GM23338 (cell line): ENCODE measurements at regions not wholly inside any gene's neighbourhood (a gene's known extent, or its start where the extent isn't known, plus 50 kb on each side); places are given as distances from the start of the nearest gene placed in this dataset.

ENCODE experiments used
- ATAC-seq: fragments of 200-7000 bp; cut with Tn5 transposase; 3 replicates; pipeline ENCODE4 v1.9.1; 2020
- DNase-seq: peaks from one replicate; pipeline ENCODE4 v3.0.0-alpha.2; 2015; ENCODE audit warnings: low spot score
- H2AFZ ChIP-seq: fragments of 200-600 bp; sonication (generic); 2 replicates; pipeline ENCODE4 v1.8.0; 2016; ENCODE audit warnings: antibody characterized with exemption, mild to moderate bottlenecking, moderate library complexity
- H3F3A ChIP-seq: fragments of 200-600 bp; sonication (generic); replicated peaks from 2 replicates; pipeline ENCODE4 v1.8.0; 2017; ENCODE audit warnings: antibody characterized with exemption, mixed run types, low read depth
- H3K27ac ChIP-seq: fragments of 200-600 bp; sonication (generic); 2 replicates; pipeline ENCODE4 v1.6.1; 2016; ENCODE audit warnings: low read depth
- H3K27me3 ChIP-seq: fragments of 200-600 bp; sonication (generic); 2 replicates; pipeline ENCODE4 v1.8.0; 2016; ENCODE audit warnings: mild to moderate bottlenecking, mixed run types, moderate library complexity; ENCODE audit not compliant: insufficient read depth
- H3K36me3 ChIP-seq: fragments of 200-600 bp; sonication (generic); 2 replicates; pipeline ENCODE4 v1.8.0; 2016; ENCODE audit warnings: mild to moderate bottlenecking; ENCODE audit not compliant: insufficient read depth
- H3K4me1 ChIP-seq: fragments of 200-600 bp; sonication (generic); 2 replicates; pipeline ENCODE4 v1.8.0; 2016; ENCODE audit warnings: mild to moderate bottlenecking, moderate library complexity; ENCODE audit not compliant: insufficient read depth
- H3K4me2 ChIP-seq: fragments of 200-600 bp; sonication (generic); 2 replicates; pipeline ENCODE4 v1.7.1; 2017; ENCODE audit warnings: mixed run types
- H3K4me3 ChIP-seq: fragments of 200-600 bp; sonication (generic); 2 replicates; pipeline ENCODE4 v1.6.1; 2016; ENCODE audit warnings: mixed run types
- H3K79me2 ChIP-seq: fragments of 200-600 bp; sonication (generic); replicated peaks from 2 replicates; pipeline ENCODE4 v1.8.0; 2017; ENCODE audit warnings: mild to moderate bottlenecking; ENCODE audit not compliant: insufficient read depth
- H3K9me2 ChIP-seq: fragments of 200-600 bp; sonication (generic); 2 replicates; pipeline ENCODE4 v1.8.0; 2017; ENCODE audit not compliant: insufficient read depth
- H4K20me1 ChIP-seq: fragments of 200-600 bp; sonication (generic); replicated peaks from 2 replicates; pipeline ENCODE4 v1.8.0; 2017; ENCODE audit warnings: mild to moderate bottlenecking; ENCODE audit not compliant: insufficient read depth
- H3K27ac Mint-ChIP-seq: 2 replicates; pipeline ENCODE4 v1.8.0; 2020; ENCODE audit warnings: inconsistent platforms, mild to moderate bottlenecking, moderate library complexity, mixed read lengths
- H3K27me3 Mint-ChIP-seq: 3 replicates; pipeline ENCODE4 v1.8.0; 2022; ENCODE audit warnings: low read depth, mild to moderate bottlenecking, moderate library complexity, mixed read lengths, inconsistent platforms; ENCODE audit not compliant: insufficient read depth, poor library complexity
- H3K36me3 Mint-ChIP-seq: 3 replicates; pipeline ENCODE4 v1.8.0; 2021; ENCODE audit warnings: low read depth, mild to moderate bottlenecking, inconsistent platforms, moderate library complexity, mixed read lengths
- H3K4me1 Mint-ChIP-seq: 3 replicates; pipeline ENCODE4 v1.8.0; 2020; ENCODE audit warnings: mild to moderate bottlenecking, inconsistent platforms, mixed read lengths
- H3K4me3 Mint-ChIP-seq: 3 replicates; pipeline ENCODE4 v1.8.0; 2021; ENCODE audit warnings: moderate library complexity, mild to moderate bottlenecking, inconsistent platforms, mixed read lengths
- H3K9me3 Mint-ChIP-seq: 3 replicates; pipeline ENCODE4 v1.8.0; 2020; ENCODE audit warnings: moderate library complexity, mild to moderate bottlenecking, inconsistent platforms, mixed read lengths
- CREB1 ChIP-seq: fragments of 250-450 bp; sonication (Bioruptor Pico); IDR thresholded peaks from 2 replicates; pipeline ENCODE4 v1.5.0; 2020; ENCODE audit warnings: low read depth, mild to moderate bottlenecking, moderate library complexity
- CTCF ChIP-seq, 2 experiments: fragments of 200-600 bp in 1 of 2; sonication (generic) in 1 of 2; conservative IDR thresholded peaks; 2 replicates each; pipeline versions ENCODE4 v1.5.1 to v1.6.1; 2016 to 2017; ENCODE audit warnings: antibody characterized with exemption in 2 of 2, low read depth in 2 of 2, mild to moderate bottlenecking in 2 of 2, moderate library complexity in 1 of 2
- ETS1 ChIP-seq: IDR thresholded peaks from 2 replicates; pipeline ENCODE4 v1.6.1; 2016; ENCODE audit warnings: antibody characterized with exemption
- EZH2 ChIP-seq: fragments of 200-600 bp; sonication (generic); IDR thresholded peaks from one replicate; pipeline ENCODE4 v1.8.0; 2017; ENCODE audit warnings: antibody characterized with exemption, mild to moderate bottlenecking, low read depth; ENCODE audit not compliant: unreplicated experiment
- EZH2phosphoT487 ChIP-seq: fragments of 200-600 bp; sonication (generic); IDR thresholded peaks from one replicate; pipeline ENCODE4 v1.8.1; 2018; ENCODE audit warnings: antibody characterized with exemption; ENCODE audit not compliant: unreplicated experiment
- JUNB ChIP-seq: IDR thresholded peaks from one replicate; pipeline ENCODE4 v1.6.1; 2016; ENCODE audit warnings: antibody characterized with exemption; ENCODE audit not compliant: unreplicated experiment
- NANOG ChIP-seq: IDR thresholded peaks from 2 replicates; pipeline ENCODE4 v1.6.1; 2016; ENCODE audit warnings: antibody characterized with exemption, borderline replicate concordance
- POLR2AphosphoS5 ChIP-seq: IDR thresholded peaks from 2 replicates; pipeline ENCODE4 v1.6.1; 2016; ENCODE audit warnings: antibody characterized with exemption, low read depth
- REST ChIP-seq: IDR thresholded peaks from one replicate; pipeline ENCODE4 v1.6.1; 2018; ENCODE audit warnings: antibody characterized with exemption; ENCODE audit not compliant: unreplicated experiment
- STAT1 ChIP-seq: IDR thresholded peaks from one replicate; pipeline ENCODE4 v1.6.1; 2016; ENCODE audit warnings: antibody characterized with exemption; ENCODE audit not compliant: unreplicated experiment
- ZNF114 ChIP-seq: fragments of 250-450 bp; sonication (Bioruptor Pico); IDR thresholded peaks from 2 replicates; pipeline ENCODE4 v1.5.0; 2020; ENCODE audit warnings: mild to moderate bottlenecking, moderate library complexity
- ZNF331 ChIP-seq: fragments of 250-450 bp; sonication (Bioruptor Pico); IDR thresholded peaks from 2 replicates; pipeline ENCODE4 v1.5.0; 2020; ENCODE audit warnings: low read depth, mild to moderate bottlenecking, moderate library complexity
- ZNF462 ChIP-seq: fragments of 250-450 bp; sonication (Bioruptor Pico); IDR thresholded peaks from 2 replicates; pipeline ENCODE4 v1.5.0; 2020; ENCODE audit warnings: mild to moderate bottlenecking, moderate library complexity

GRCh38 chr20:12291386-12291785 lies 373.7 kb downstream of the BTBD3 start:
- H3K27me3 ChIP-seq = no peaks in the 10 kb centered on the region
- H3K27ac ChIP-seq = no peak overlapping the region
- H3K79me2 ChIP-seq = no peaks in the 10 kb centered on the region
- peaks cover 2% of the 10 kb centered on the region for H3K27me3 Mint-ChIP-seq
- TF ChIP-seq REST = no peak
- TF ChIP-seq EZH2 = no peak
- no peak for TF ChIP-seq JUNB
- no peak for TF ChIP-seq ETS1
- no peak for TF ChIP-seq EZH2phosphoT487
- TF ChIP-seq POLR2AphosphoS5 = no peak
- no peak for TF ChIP-seq ZNF462
- no peak for TF ChIP-seq ZNF114 (CRISPR knock-in tag)
- TF ChIP-seq STAT1 = no peak
- no peak for TF ChIP-seq ZNF331 (CRISPR knock-in tag)
- no peak for TF ChIP-seq CREB1 (CRISPR knock-in tag)
- no peak for TF ChIP-seq NANOG
- TF ChIP-seq CTCF (conservative IDR thresholded peaks at IDR 0.05; ENCODE audit: low read depth in 2 of 2) = no peak
- H3K4me1 Mint-ChIP-seq = peaks cover 12% of the 10 kb centered on the region; the same call in 2 of the 3 replicates
- no peaks in the 10 kb centered on the region; the same call in 1 of the 2 replicates for H3K4me1 ChIP-seq
- no peaks in the 10 kb centered on the region for H3K36me3 ChIP-seq
- peaks cover 3% of the 10 kb centered on the region for H3K9me3 Mint-ChIP-seq
- no peaks in the 10 kb centered on the region for H3F3A ChIP-seq
- DNase-seq (no peak), ATAC-seq (no peak)
- no peaks in the 10 kb centered on the region for H3K9me2 ChIP-seq
- no peak overlapping the region for H2AFZ ChIP-seq
- no peak overlapping the region for H3K4me3 Mint-ChIP-seq
- H3K27ac Mint-ChIP-seq = no peak overlapping the region
- H3K36me3 Mint-ChIP-seq = no peaks in the 10 kb centered on the region
- no peak overlapping the region for H3K4me2 ChIP-seq
- no peaks in the 10 kb centered on the region for H4K20me1 ChIP-seq
- no peak overlapping the region for H3K4me3 ChIP-seq
